Astrocyte of the hippocampus (primary cell): ENCODE measurements at regions not wholly inside any gene's neighbourhood (a gene's known extent, or its start where the extent isn't known, plus 50 kb on each side); places are given as distances from the start of the nearest gene placed in this dataset.
A peak's percentile ranks its signal among the peaks of the same experiment; 100 is the strongest.

ENCODE experiments used
- DNase-seq: peaks from one replicate; pipeline ENCODE4 v3.0.0; 2011; ENCODE audit warnings: low read depth, low spot score

DNA sequence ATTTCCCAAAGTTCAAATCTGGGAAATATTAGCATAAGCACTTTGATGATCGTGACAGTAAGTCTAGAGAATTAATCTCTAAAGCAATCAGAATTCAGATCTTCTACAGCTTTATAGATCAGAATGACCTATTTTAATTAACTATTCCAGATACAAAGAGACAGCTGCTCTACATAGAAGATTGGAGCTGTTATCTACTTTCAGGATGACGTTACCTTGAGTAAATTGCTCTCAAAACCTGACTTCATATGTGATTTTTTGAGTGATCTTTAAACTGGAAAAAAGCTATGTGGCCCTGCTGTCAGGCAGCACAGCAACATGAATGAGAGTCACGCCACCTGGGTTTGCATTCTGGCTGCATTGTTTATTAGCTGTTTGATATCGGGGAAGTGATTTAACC is 259.9 kb upstream of the CDH6 start:
- DNase-seq: no peak

GRCh38 chr5:30932273-30933017 is 261.0 kb upstream of the CDH6 start:
- DNase-seq: no peak

DNA sequence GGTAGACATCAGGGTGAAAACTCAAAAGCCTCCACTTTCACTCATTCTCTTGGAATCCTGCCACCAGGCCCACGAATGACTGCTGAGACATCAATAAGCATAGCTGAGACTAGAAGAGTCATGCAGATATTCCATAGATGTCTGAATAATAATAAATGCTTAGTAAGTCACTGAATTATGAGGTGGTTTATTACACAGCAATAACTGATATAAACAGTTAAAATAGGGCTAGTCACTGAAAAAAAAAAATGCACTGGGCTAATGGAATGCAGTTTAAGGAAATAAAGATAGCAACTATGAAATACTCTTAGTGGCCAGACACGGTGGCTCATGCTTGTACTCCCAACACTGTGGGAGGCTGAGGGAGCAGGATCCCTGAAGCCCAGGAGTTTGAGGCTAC is 262.8 kb upstream of the CDH6 start:
- DNase-seq: no peak

- DNase-seq: no peak
Measured at GRCh38 chr5:30928956-30929355, 264.5 kb upstream of the CDH6 start.

DNA sequence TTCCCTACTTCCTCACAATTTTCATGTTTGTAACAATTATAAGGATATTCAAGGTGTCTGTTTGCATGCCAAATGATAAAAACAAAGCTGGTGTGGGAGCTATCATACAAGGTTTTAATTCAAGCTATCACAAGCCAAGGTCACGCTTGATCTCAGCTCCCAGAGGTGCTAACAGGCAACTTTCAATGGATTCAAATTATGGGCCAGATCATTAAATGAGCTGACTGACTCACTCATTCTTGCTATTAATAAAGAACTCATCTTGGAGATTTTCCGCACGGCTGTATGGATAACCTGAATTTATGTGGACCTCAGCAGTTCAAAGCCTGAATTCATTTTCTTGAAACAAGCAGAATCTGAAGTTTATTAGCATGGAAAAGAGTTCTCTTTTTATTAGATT is 267.3 kb upstream of the CDH6 start:
- DNase-seq: no peak

- DNase-seq: no peak
Measured at GRCh38 chr5:30921388-30921787, 272.1 kb upstream of the CDH6 start.

- DNase-seq: peak; percentile 58
Measured at GRCh38 chr5:30918171-30918570, 275.3 kb upstream of the CDH6 start.

GRCh38 chr5:30908356-30908755 is 285.1 kb upstream of the CDH6 start:
- DNase-seq: peak; percentile 54

- no peak for DNase-seq
Measured at GRCh38 chr5:30900367-30900766, 293.1 kb upstream of the CDH6 start.

DNA sequence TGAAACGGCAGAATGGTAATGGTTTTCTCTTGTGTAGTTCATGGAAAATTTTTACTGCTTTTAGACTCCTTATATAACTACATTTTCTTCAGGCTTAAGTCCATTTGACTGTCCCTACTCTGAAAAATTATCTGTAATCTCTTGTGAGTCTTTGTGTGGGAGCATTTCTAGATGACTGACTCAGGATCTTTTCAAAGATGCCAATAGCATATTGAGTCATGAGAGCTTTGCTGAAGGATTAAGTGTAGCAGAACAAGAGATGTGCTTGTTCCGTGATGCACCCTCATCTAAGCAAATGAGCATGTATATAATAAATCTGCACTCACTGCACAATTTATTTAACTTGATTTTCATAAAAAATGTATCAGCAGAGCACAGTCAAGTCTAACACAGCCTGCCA is 298.7 kb upstream of the CDH6 start:
- peak; percentile 43 for DNase-seq

DNA sequence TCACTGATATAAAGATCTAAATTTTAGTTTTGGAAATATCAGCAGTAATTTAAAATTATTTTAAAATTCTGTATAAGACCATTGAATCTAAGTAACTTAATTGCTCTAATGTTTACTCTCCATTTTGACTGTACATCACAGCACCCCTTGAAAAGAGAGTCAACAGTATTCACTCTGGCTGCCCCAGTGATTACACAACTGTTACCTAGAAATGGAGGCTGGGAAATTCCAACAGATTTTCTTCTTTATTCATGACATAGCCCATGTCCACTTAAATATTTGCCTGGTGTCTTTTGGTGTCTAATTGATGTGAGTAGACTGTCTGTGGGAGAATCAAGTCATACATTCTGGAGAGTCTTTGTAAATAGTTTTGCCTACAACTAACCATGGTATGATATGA is 301.8 kb upstream of the CDH6 start:
- no peak for DNase-seq

GRCh38 chr5:30890377-30890776 is 303.1 kb upstream of the CDH6 start:
- no peak for DNase-seq

DNA sequence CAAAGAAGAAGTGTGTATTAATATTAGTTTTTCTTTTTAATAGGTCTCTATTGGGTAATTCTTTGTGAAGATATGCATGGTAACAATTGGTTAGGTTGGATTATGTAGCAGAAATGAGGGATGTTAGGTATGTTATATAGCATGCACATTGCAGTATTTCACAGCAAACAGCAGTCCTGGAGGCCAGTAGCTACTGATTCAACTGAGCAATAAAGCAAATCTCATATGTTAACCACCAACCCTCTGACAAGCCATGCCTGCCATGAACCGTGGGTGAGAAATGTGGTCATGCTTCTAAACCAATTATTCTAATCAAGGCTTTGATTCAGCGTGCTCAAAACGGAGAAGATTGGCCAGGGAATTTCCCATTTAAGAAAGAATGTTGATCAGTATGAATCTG is 313.0 kb upstream of the CDH6 start:
- DNase-seq: no peak

- DNase-seq: no peak
Measured at GRCh38 chr5:30879887-30880286, 313.6 kb upstream of the CDH6 start.

DNA sequence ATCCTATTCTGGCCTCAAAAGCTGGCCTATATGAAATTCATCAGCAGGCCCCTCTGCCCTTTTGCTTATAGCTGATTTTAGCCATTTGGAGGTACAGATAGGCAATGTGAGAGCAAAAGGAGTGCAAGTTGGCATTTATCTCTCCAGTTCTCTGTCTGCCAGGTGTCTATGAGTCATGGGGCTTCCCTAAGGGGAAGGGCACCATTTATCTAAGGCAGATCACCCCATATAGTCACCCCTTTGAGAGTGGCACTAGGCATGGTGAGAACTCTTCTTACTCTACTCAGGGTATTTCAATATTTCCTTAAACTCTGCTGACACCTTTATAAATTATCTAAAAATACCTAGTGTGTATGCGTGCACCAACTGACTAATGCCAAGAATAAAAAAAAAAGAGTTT is 314.7 kb upstream of the CDH6 start:
- no peak for DNase-seq

GRCh38 chr5:30878296-30878695 is 315.2 kb upstream of the CDH6 start:
- no peak for DNase-seq

DNA sequence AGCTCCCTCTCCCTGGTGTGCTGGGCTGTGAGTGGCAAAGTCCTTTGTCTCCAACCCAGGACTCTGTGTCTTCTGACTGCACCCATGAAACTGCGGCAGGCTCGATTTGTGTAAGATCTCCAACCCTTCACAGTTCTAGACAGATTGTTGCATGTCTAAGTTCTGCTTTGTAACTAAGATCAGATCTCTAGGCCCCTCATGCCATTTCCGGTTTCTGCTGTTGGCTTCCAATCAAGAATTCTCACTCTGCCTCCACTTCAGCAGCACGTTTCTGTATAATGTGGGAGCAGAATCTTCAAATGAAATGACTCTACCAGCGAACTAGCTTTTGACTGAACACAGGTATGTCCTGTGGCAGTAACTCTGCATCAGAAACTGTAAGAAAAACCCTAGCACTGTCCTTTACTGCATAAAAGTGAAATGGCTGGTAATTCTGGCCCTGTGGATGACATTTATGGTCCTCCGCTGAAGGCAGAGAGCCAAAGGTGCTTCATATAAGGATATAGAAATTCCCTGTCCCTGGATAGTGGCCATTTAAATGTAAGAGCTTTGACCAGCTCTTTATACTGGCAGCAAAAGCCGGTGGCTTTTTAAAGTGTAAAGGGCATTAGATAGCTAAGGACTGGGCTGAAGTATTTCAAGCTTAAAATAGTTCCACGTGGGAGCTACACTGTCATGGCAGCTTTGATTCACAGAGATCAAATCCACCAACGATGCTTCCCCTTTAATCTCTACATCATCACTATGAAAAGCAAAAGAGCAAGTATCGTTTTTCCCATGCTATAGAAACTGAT is 319.0 kb upstream of the CDH6 start:
- DNase-seq: no peak

- DNase-seq: no peak
Measured at GRCh38 chr5:30871196-30871595, 322.3 kb upstream of the CDH6 start.

DNA sequence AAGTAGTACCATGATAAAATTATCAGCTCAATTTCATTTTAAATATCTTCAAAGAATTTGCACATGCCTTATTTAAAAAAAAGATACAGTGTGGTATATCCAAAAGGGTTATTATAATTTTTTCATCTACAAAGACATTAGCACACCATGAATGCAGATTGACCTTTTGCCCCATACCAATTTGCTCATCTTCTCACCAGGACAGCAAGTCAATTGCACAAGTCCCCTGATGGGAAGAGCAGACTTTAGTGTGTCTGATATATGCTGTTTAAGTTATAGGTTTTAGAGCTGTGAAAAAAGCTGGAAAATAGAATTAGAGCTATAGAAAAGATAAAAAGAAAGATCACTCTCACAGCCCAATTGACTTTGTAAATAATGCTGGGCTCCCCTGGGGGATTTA is 325.8 kb upstream of the CDH6 start:
- no peak for DNase-seq

DNA sequence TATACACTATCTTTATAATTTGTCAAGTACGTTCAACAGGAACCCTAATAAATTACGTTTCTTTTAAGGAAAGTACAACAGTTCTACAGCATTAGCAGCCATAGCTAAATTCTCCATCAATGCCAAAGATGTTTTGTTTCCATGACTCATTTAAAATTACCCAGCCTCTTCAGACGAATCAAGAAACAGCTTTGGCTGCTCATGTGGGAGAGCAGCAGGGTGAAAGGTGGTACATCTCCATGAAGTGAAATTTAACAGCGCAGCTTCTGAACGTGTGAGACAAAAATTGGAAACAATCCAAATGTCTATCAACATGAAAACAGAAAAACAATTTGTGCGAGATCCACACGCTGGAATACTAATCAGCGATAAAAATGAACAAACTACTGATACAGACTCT is 327.3 kb upstream of the CDH6 start:
- no peak for DNase-seq

DNA sequence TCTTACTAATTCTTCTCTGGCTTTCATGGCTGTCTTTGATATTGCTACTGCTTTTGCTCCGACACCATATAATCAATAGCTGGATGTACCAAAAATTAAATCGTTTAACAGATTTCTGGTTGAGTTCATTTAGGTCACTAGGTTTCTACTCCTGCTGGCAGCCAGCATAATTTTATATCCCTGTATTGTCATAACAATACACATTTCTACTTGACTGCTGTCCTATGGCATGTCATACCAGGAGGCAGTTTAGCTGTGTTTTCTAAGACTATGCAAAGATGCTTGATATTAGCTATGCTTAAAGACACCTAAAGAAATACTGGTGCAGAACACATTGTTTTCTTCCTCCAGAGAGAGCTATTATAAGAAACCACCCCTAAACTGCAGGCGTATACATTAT is 337.2 kb upstream of the CDH6 start:
- no peak for DNase-seq

DNA sequence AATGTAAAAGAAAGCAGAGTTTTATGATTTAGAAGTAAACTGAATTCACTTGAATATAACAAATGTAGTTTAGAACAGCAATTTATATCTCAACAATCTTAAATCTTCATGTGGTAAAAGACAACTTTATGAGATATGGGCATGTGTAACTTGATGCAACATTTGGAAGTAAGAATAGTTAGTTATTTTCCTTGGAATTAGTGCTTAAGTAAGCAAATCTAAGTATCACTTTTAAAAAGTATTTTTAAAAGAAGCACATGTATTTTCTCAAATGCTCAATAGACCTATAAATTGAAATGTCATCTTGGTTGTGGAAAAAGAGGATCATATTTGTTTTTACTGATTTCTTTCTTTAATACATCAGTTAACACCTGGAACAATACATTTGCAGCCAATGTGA is 340.3 kb upstream of the CDH6 start:
- no peak for DNase-seq

DNA sequence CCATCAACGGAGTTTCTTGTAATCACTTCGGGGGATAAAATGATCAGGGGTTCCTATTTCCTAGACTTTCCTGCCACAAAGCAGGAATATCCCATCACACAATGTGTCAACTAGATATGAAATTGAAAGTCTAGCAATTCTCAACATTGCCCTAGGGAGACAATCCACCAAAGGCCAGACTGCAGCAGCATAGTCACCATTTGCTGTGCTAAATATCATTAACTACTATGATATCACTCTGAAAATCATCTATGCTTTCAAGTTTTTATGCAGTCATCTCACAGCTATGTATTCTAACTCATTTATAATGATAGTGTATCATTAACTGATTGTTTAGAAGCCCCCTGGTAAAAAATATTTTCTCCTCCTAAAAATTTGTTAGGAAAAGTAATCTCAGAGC is 342.6 kb upstream of the CDH6 start:
- DNase-seq: no peak
